Kidney tubule cell (primary cell): ENCODE measurements at regions not wholly inside any gene's neighbourhood (a gene's known extent, or its start where the extent isn't known, plus 50 kb on each side); places are given as distances from the start of the nearest gene placed in this dataset.
"Not testable (repeated sequence)": the region's sequence is repeated elsewhere in the genome, so short reads cannot be mapped to it uniquely, and the experiment has no call there.

ENCODE experiments used
- DNase-seq: peaks from one replicate; pipeline ENCODE4 v3.0.0-alpha.2; 2018; ENCODE audit warnings: low spot score

GRCh38 chr14:19172745-19173144 lies 205.5 kb downstream of the POTEM start:
- DNase-seq: not testable (repeated sequence)

GRCh38 chr14:19173188-19173587 lies 206.0 kb downstream of the POTEM start:
- not testable (repeated sequence) for DNase-seq

GRCh38 chr14:19177435-19177834 lies 210.2 kb downstream of the POTEM start:
- not testable (repeated sequence) for DNase-seq

GRCh38 chr14:19180297-19180696 lies 213.1 kb downstream of the POTEM start:
- not testable (repeated sequence) for DNase-seq

- DNase-seq: not testable (repeated sequence)
Observed at GRCh38 chr14:19180881-19181280, 213.6 kb downstream of the POTEM start.

GRCh38 chr14:19195146-19195545 lies 227.9 kb downstream of the POTEM start:
- not testable (repeated sequence) for DNase-seq

GRCh38 chr14:19197488-19198234 lies 230.4 kb downstream of the POTEM start:
- not testable (repeated sequence) for DNase-seq

GRCh38 chr14:19198341-19198740 lies 231.1 kb downstream of the POTEM start:
- DNase-seq: not testable (repeated sequence)

GRCh38 chr14:19201394-19202052 lies 232.6 kb downstream of the POTEG start:
- DNase-seq: not testable (repeated sequence)

- not testable (repeated sequence) for DNase-seq
Observed at GRCh38 chr14:19202053-19202442, 232.1 kb downstream of the POTEG start.

- DNase-seq: not testable (repeated sequence)
Observed at GRCh38 chr14:19203250-19203972, 230.7 kb downstream of the POTEG start.

GRCh38 chr14:19204827-19205226 lies 229.3 kb downstream of the POTEG start:
- DNase-seq: not testable (repeated sequence)

- DNase-seq: not testable (repeated sequence)
Observed at GRCh38 chr14:19216480-19216879, 217.7 kb downstream of the POTEG start.

- DNase-seq: not testable (repeated sequence)
Observed at GRCh38 chr14:19219423-19219822, 214.7 kb downstream of the POTEG start.

GRCh38 chr14:19231421-19231820 lies 202.7 kb downstream of the POTEG start:
- not testable (repeated sequence) for DNase-seq

- not testable (repeated sequence) for DNase-seq
Observed at GRCh38 chr14:19234059-19234458, 200.1 kb downstream of the POTEG start.

- DNase-seq: not testable (repeated sequence)
Observed at GRCh38 chr14:19237656-19238055, 196.5 kb downstream of the POTEG start.

- DNase-seq: not testable (repeated sequence)
Observed at GRCh38 chr14:19238584-19238983, 195.6 kb downstream of the POTEG start.

- DNase-seq: not testable (repeated sequence)
Observed at GRCh38 chr14:19239981-19240380, 194.2 kb downstream of the POTEG start.

GRCh38 chr14:19240387-19240786 lies 193.8 kb downstream of the POTEG start:
- DNase-seq: not testable (repeated sequence)

- not testable (repeated sequence) for DNase-seq
Observed at GRCh38 chr14:19241451-19241850, 192.7 kb downstream of the POTEG start.

GRCh38 chr14:19242529-19242928 lies 191.6 kb downstream of the POTEG start:
- not testable (repeated sequence) for DNase-seq
